ENCODE measurements at regions not wholly inside any gene's neighbourhood (a gene's known extent, or its start where the extent isn't known, plus 50 kb on each side); places are given as distances from the start of the nearest gene placed in this dataset.

- DNase-seq (ENCODE audit: low read depth in 1 of 2, low spot score in 1 of 2) = no peak
- no peak for TF ChIP-seq SPI1 (IDR thresholded peaks at IDR 0.05; ENCODE audit: borderline replicate concordance, low read depth)
- TF ChIP-seq POLR2AphosphoS5 (IDR thresholded peaks at IDR 0.05; ENCODE audit: low read depth) = no peak
- no peak for TF ChIP-seq CTCF (IDR thresholded peaks at IDR 0.05; ENCODE audit: insufficient read depth, low read length)
- no peak for TF ChIP-seq GABPA (IDR thresholded peaks at IDR 0.05; ENCODE audit: low read depth)
- no peak for TF ChIP-seq REST (IDR thresholded peaks at IDR 0.05; ENCODE audit: insufficient replicate concordance, low read depth)
- H3K27ac ChIP-seq (replicated peaks) = no peak overlapping the region
- H3K27me3 ChIP-seq (ENCODE audit: insufficient read depth, poor library complexity, severe bottlenecking) = no peaks in the 10 kb centered on the region
- no peak overlapping the region for H3K4me3 ChIP-seq (replicated peaks; ENCODE audit: insufficient read depth, low read length)
Measured at GRCh38 chr2:64283641-64284361, 139.6 kb upstream of the PELI1 start.

GRCh38 chr2:64284751-64285150 lies 140.5 kb upstream of the PELI1 start:
- no peaks in the 10 kb centered on the region for H3K27me3 ChIP-seq (ENCODE audit: insufficient read depth, poor library complexity, severe bottlenecking)
- no peak overlapping the region for H3K27ac ChIP-seq (replicated peaks)
- H3K4me3 ChIP-seq (replicated peaks; ENCODE audit: insufficient read depth, low read length) = no peak overlapping the region
- no peak for DNase-seq (ENCODE audit: low read depth in 1 of 2, low spot score in 1 of 2)
- no peak for TF ChIP-seq REST (IDR thresholded peaks at IDR 0.05; ENCODE audit: insufficient replicate concordance, low read depth)
- no peak for TF ChIP-seq GABPA (IDR thresholded peaks at IDR 0.05; ENCODE audit: low read depth)
- TF ChIP-seq POLR2AphosphoS5 (IDR thresholded peaks at IDR 0.05; ENCODE audit: low read depth) = no peak
- no peak for TF ChIP-seq SPI1 (IDR thresholded peaks at IDR 0.05; ENCODE audit: borderline replicate concordance, low read depth)
- no peak for TF ChIP-seq CTCF (IDR thresholded peaks at IDR 0.05; ENCODE audit: insufficient read depth, low read length)

- Histone ChIP-seq H3K4me3 (replicated peaks; ENCODE audit: insufficient read depth, low read length) (no peak overlapping the region), H3K27ac (replicated peaks) (no peak overlapping the region), H3K27me3 (ENCODE audit: insufficient read depth, poor library complexity, severe bottlenecking) (no peaks in the 10 kb centered on the region)
- TF ChIP-seq REST (IDR thresholded peaks at IDR 0.05; ENCODE audit: insufficient replicate concordance, low read depth) (no peak), SPI1 (IDR thresholded peaks at IDR 0.05; ENCODE audit: borderline replicate concordance, low read depth) (no peak), GABPA (IDR thresholded peaks at IDR 0.05; ENCODE audit: low read depth) (no peak), POLR2AphosphoS5 (IDR thresholded peaks at IDR 0.05; ENCODE audit: low read depth) (no peak), CTCF (IDR thresholded peaks at IDR 0.05; ENCODE audit: insufficient read depth, low read length) (no peak)
- DNase-seq (ENCODE audit: low read depth in 1 of 2, low spot score in 1 of 2) = no peak
Measured at GRCh38 chr2:64287202-64287740, 143.1 kb upstream of the PELI1 start.
